GM21526 (cell line): ENCODE measurements at regions not wholly inside any gene's neighbourhood (a gene's known extent, or its start where the extent isn't known, plus 50 kb on each side); places are given as distances from the start of the nearest gene placed in this dataset.
"Not testable (repeated sequence)": the region's sequence is repeated elsewhere in the genome, so short reads cannot be mapped to it uniquely, and the experiment has no call there.

Experiments
- ATAC-seq: cut with Tn5 transposase; IDR thresholded peaks from one replicate; pipeline ENCODE4 v1.9.1; 2021; ENCODE audit warnings: moderate library complexity; ENCODE audit not compliant: unreplicated experiment, low FRiP score

- no peak for ATAC-seq
Observed at GRCh38 chr10:109022417-109023049, 900.8 kb downstream of the XPNPEP1 start.

DNA sequence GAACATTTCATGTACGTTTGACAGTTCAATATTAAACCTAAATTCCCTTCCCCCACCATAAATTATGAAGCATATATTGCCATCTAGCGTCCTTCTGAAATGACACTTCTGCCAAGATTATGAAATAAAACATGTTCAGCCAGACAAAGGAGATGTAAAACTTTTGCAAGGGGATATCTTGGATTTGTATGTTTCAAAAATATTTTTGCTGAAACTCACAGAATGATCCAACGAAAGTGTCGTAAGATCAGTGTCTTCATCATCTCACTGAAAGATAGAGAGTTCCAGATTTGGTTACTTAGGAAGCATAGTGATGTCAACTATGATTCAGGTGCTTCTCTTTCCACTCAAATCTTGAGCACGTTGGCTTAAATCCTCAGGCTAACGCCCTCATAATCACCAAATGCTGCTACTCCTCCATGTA, 904.3 kb downstream of the XPNPEP1 start:
- no peak for ATAC-seq

- ATAC-seq = no peak
Observed at GRCh38 chr10:109007514-109007913, 915.8 kb downstream of the XPNPEP1 start.

DNA sequence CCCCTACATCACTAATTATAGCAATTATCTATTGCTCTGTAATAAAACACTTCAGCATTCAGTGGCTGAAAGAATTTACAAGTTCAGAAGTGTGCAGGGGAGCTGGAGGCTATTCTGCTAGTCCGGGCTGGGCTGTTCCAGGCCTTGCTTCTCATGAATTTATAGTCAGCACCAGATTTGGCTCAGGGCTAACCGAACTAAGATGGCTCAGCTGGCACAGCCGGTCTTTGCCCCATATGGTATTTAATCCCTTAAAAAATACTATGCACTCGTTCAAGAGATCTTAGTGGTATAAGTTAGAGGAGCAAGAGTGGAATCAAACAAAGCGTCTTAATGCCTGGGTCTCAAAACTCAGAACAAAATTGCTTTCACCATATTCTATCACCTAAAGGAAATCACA, 932.9 kb downstream of the XPNPEP1 start:
- ATAC-seq = no peak

DNA sequence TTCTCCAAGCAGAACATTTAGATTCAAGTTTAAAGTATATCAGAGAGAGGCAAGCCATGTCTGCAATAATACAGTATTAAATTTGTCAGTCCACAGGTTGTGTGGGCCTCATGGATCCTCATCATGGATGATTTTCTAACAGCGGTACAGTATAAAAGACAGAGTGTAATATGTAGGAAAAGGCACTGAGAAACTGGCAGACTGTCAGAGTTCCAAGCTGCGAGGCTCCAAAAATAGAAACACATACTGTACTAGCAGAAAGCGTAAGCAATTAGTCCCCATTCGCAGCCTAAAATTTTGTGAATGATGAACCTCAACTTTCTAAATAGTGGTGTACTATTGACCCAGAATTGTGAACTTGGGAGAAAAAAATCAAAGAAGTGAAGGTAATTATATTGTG, 933.3 kb downstream of the XPNPEP1 start:
- ATAC-seq = no peak

GRCh38 chr10:108982159-108982558, 941.2 kb downstream of the XPNPEP1 start:
- no peak for ATAC-seq

- ATAC-seq = no peak
Observed at GRCh38 chr10:108980869-108981268, 942.4 kb downstream of the XPNPEP1 start.

GRCh38 chr10:108975459-108976058, 947.8 kb downstream of the XPNPEP1 start:
- ATAC-seq = no peak

GRCh38 chr10:108970016-108970415, 953.3 kb downstream of the XPNPEP1 start:
- ATAC-seq = no peak

- no peak for ATAC-seq
Observed at GRCh38 chr10:108966411-108966810, 956.9 kb downstream of the XPNPEP1 start.

GRCh38 chr10:108966005-108966404, 957.3 kb downstream of the XPNPEP1 start:
- no peak for ATAC-seq

- ATAC-seq = no peak
Observed at GRCh38 chr10:108962172-108962571, 961.1 kb downstream of the XPNPEP1 start.

GRCh38 chr10:108957681-108958080, 965.6 kb downstream of the XPNPEP1 start:
- no peak for ATAC-seq

- no peak for ATAC-seq
Observed at GRCh38 chr10:108956149-108956548, 967.2 kb downstream of the XPNPEP1 start.

DNA sequence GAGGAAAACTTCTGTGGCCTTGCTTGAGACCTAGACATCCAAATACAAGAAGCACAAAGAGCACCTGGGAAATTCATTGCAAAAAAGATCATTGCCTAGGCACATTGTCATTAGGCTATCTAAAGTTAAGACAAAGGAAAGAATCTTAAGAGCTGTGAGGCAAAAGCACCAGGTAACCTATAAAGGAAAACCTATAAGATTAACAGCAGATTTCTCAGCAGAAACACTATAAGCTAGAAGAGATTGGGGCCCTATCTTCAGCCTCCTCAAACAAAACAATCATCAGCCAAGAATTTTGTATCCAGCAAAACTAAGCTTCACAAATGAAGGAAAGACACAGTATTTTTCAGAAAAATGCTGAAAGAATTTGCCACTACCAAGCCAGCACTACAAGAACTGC, 1003.3 kb downstream of the XPNPEP1 start:
- not testable (repeated sequence) for ATAC-seq

DNA sequence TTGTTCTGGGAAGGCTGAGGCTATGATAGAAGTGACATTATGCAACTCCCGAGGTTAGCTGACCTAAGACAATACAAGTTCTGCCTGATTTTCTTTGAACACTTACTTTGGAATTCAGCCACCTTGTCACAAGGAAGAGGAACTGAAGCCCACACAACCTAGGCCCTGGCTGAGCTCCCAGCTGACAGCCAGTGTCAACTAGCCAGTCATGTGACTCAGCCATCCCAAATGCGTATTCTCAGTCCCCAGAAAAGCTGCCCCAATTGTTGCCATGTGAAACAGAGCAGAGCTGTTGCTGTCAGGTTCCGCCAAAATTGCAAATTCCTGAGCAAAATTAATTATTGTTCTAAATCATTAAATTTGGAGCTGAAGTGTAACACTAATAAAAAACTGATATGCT, 1010.0 kb downstream of the XPNPEP1 start:
- no peak for ATAC-seq

GRCh38 chr10:108911814-108912541, 1011.3 kb downstream of the XPNPEP1 start:
- ATAC-seq = no peak

- ATAC-seq = no peak
Observed at GRCh38 chr10:108908096-108908495, 1015.2 kb downstream of the XPNPEP1 start.

DNA sequence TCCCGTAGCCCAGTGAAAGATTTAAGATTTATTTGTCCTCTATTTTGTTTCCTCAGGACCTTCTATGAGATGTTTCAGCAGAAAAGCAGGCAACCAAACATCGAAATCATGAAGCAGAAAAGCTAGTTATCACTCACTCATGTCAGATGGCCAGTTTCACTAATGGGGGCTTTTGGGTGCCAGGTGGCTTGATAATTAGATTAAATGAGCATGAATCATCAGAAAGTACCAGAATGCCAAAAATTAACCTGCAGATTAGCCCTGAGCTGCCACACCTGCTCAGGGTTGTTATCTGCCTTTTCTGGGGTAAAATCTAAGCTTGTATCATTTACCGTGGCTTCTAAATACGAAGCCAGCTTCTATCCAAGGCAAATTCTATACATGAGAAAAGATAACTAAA, 1017.5 kb downstream of the XPNPEP1 start:
- no peak for ATAC-seq

GRCh38 chr10:108905171-108905570, 1018.1 kb downstream of the XPNPEP1 start:
- ATAC-seq = no peak

DNA sequence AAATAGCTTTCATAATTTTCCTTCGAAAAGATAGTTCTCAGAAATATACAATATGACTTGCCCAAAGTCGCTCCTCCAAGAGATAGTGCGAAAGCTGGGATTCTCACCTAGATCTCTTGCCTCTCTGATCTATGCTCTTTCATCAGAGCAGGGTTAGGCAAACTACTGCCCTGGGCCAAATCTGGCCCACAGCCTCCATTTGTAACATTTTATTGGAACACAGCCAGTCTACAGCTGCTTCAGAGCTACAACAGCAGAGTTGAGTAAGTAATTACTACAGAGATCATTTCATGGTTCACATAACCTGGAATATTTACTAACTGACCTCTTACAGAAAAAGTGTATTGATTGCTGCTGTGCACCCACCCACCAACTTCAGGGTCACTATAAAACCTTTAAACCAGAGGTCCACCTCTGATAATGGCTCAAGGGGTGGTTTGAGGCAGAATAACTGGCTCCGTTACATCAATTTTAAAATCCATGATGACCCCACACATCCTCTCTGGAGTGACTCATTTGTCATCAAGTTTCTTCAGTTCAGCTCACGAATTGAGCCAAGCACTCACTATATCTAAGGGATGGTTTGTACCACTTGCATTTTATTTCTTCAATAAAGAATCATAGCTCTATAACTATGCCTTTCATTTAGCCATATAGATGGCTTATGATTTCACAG, 1019.0 kb downstream of the XPNPEP1 start:
- ATAC-seq = no peak
